Effector memory CD8-positive, alpha-beta T cell (primary cell): ENCODE measurements at regions not wholly inside any gene's neighbourhood (a gene's known extent, or its start where the extent isn't known, plus 50 kb on each side); places are given as distances from the start of the nearest gene placed in this dataset.
"Not testable (repeated sequence)": the region's sequence is repeated elsewhere in the genome, so short reads cannot be mapped to it uniquely, and the experiment has no call there.

ENCODE experiments used
- ATAC-seq: fragments of 150-1000 bp; cut with Tn5 transposase; replicated peaks from 2 replicates; pipeline ENCODE4 v1.10.0; 2021; ENCODE audit warnings: mild to moderate bottlenecking, moderate library complexity
- DNase-seq, 3 experiments: peaks; one replicate each; pipeline ENCODE4 v3.0.0; 2021
- H3K27ac Mint-ChIP-seq, 2 donors: one replicate each; pipeline ENCODE4 v1.8.0; 2022; ENCODE audit warnings: mild to moderate bottlenecking in 2 of 2, mixed read lengths in 2 of 2, moderate library complexity in 2 of 2
- H3K27me3 Mint-ChIP-seq, 2 donors: one replicate each; pipeline ENCODE4 v1.8.0; 2022; ENCODE audit warnings: mixed read lengths in 2 of 2
- H3K36me3 Mint-ChIP-seq: one replicate; pipeline ENCODE4 v1.8.0; 2022; ENCODE audit warnings: mild to moderate bottlenecking, moderate library complexity, mixed read lengths; ENCODE audit not compliant: insufficient read depth
- H3K4me1 Mint-ChIP-seq, 2 donors: one replicate each; pipeline ENCODE4 v1.8.0; 2022; ENCODE audit warnings: low read depth in 2 of 2, mixed read lengths in 2 of 2
- H3K4me3 Mint-ChIP-seq, 2 donors: one replicate each; pipeline ENCODE4 v1.8.0; 2022; ENCODE audit warnings: mild to moderate bottlenecking in 2 of 2, mixed read lengths in 2 of 2, moderate library complexity in 2 of 2
- H3K9me3 Mint-ChIP-seq, 2 donors: one replicate each; pipeline ENCODE4 v1.8.0; 2022; ENCODE audit warnings: mixed read lengths in 2 of 2

DNA sequence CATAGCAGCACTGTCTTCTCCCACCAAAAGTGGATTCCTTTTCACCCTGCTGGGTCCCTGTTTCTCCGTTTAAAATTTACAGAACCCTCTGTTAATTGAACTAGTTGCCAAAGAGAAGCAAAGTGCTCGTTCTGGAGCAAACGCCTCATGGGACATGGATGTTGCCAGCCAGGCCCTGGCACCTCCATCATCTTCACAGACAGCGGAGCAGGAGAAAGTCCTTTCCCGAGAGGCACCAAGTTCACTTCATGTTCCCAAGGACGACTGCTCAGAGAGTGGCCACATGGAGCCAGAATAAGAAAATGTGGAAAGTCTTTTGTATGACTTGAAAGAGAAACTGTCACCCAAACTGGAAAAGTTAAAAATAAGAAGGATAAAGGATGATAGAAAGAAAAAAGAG, 151.5 kb downstream of the SOX1 start:
- Mint-ChIP-seq H3K4me3 (no peak overlapping the region), H3K9me3 (no peaks in the 10 kb centered on the region), H3K27ac (no peak overlapping the region), H3K27me3 (peaks cover 0 to 6% of the 10 kb centered on the region in 2 donors), H3K36me3 (no peaks in the 10 kb centered on the region), H3K4me1 (no peaks in the 10 kb centered on the region)
- DNase-seq (no peak), ATAC-seq (no peak)

DNA sequence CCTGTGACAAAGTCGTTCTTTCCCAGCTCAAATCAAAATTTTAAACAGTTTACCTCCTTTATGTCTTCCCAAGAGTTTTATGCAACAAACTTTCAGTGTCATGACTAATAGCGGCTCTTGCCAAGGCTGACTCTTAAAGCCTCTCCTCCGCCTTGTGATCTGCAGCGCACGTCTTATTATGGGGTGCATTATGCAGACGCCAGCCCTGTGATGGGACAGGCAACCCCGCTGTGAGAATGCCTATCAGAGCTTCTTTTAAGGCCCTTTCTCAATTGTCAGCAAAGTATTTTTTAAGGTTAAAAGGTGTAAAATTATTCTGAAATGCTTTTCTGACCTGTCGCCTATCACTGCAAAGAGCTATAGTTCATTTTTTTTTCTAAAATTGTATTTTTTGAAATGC, 152.8 kb downstream of the SOX1 start:
- Mint-ChIP-seq H3K27me3 (peaks cover 0 to 6% of the 10 kb centered on the region in 2 donors), H3K4me1 (no peaks in the 10 kb centered on the region), H3K36me3 (no peaks in the 10 kb centered on the region), H3K4me3 (no peak overlapping the region), H3K9me3 (no peaks in the 10 kb centered on the region), H3K27ac (no peak overlapping the region)
- DNase-seq (no peak), ATAC-seq (no peak)

DNA sequence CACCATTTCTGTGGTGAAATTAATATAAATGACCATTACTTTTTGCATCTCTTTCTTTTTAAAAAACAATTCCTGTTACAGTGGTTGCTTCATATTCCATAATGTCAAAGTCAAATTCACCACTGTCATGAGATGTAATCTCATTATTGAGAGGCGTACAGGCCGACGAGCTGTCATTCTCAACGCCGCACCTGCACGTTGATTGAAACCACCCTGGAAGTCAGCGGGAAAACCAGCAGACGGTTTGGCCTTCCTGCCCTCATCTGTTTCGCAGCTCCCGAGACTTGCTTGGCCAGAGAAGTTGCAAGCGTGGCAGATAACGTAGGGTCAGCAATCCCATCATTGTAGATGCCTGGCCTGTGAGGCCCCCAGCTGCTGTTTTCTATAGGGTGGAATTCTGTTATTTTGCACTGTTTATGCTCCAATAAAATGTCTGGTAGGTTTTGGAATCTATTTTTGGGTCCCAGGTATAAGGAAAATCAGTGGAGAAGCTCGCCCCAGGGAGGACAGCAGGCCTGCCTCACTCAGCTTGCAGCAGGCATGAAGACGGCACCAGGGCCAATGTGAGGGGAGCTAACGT, 153.4 kb downstream of the SOX1 start:
- Mint-ChIP-seq H3K4me1 (no peaks in the 10 kb centered on the region), H3K27ac (no peak overlapping the region), H3K4me3 (no peak overlapping the region), H3K27me3 (peaks cover 0 to 13% of the 10 kb centered on the region in 2 donors), H3K9me3 (no peaks in the 10 kb centered on the region), H3K36me3 (no peaks in the 10 kb centered on the region)
- ATAC-seq, result no peak
- DNase-seq, result no peak

DNA sequence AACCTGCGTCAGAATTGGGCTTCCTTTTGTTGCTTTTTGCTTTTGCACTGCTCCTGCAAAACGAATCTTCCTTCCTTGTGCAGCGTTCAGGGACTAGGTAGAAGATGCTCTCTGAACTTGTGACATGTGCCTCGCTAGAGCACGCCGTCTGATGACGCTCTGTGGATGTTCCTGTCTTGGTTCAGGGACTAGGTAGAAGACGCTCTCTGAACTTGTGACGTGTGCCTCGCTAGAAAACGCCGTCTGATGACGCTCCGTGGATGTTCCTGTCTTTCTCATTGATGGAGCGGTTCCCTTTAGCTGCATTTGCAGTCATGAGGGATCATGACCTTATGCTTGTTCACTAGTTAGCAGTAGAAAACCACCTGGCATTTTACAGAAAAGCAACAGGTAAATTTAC, 154.0 kb downstream of the SOX1 start:
- no peak overlapping the region for H3K27ac Mint-ChIP-seq
- ATAC-seq (no peak), DNase-seq (no peak)
- peaks cover 0 to 18% of the 10 kb centered on the region in 2 donors for H3K27me3 Mint-ChIP-seq
- H3K36me3 Mint-ChIP-seq, result no peaks in the 10 kb centered on the region
- no peak overlapping the region for H3K4me3 Mint-ChIP-seq
- no peaks in the 10 kb centered on the region for H3K9me3 Mint-ChIP-seq
- H3K4me1 Mint-ChIP-seq, result no peaks in the 10 kb centered on the region

DNA sequence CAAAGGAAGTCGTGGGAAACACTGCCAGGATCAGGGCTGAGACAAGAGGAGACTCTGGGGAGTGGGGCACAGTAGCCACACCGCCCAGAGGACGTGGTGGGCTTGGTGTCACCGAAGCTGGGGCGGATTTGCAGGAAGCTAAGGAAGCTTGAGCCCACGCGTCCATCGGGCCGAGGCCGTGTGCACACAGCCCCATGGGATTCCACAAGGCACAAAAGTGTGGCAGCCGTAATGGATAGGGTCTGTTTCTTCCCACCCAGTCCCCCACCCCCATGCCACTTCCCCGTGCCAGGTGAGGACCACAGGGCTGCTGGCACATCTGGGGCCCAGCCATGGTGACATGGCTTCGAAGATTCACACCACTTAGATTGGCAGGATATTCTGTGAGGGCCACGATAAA, 153.2 kb upstream of the SPACA7 start:
- no peak for DNase-seq
- peaks cover 0 to 18% of the 10 kb centered on the region in 2 donors for H3K27me3 Mint-ChIP-seq
- H3K36me3 Mint-ChIP-seq, result no peaks in the 10 kb centered on the region
- H3K27ac Mint-ChIP-seq, result no peak overlapping the region
- no peak for ATAC-seq
- H3K4me3 Mint-ChIP-seq, result no peak overlapping the region
- H3K9me3 Mint-ChIP-seq, result no peaks in the 10 kb centered on the region
- H3K4me1 Mint-ChIP-seq, result no peaks in the 10 kb centered on the region

DNA sequence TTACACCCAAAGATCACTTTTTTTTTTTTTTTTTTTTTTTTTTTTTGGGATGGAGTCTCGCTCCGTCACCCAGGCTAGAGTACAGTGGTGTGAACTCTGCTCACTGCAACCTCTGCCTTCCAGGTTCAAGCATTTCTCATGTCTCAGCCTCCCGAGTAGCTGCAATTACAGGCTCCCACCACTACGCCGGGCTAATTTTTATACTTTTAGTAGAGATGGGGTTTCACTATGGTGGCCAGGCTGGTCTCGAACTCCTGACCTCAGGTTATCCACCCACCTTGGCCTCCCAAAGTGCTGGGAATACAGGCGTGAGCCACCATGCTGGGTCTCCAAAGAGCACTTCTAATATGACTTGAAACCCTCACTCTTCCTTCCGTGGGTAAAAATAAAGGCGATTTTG, 152.2 kb upstream of the SPACA7 start:
- DNase-seq, H3K36me3 Mint-ChIP-seq, H3K9me3 Mint-ChIP-seq, H3K27ac Mint-ChIP-seq, H3K4me3 Mint-ChIP-seq, H3K4me1 Mint-ChIP-seq, ATAC-seq: not testable (repeated sequence)
- peaks cover 0 to 18% of the 10 kb centered on the region in 2 donors for H3K27me3 Mint-ChIP-seq

DNA sequence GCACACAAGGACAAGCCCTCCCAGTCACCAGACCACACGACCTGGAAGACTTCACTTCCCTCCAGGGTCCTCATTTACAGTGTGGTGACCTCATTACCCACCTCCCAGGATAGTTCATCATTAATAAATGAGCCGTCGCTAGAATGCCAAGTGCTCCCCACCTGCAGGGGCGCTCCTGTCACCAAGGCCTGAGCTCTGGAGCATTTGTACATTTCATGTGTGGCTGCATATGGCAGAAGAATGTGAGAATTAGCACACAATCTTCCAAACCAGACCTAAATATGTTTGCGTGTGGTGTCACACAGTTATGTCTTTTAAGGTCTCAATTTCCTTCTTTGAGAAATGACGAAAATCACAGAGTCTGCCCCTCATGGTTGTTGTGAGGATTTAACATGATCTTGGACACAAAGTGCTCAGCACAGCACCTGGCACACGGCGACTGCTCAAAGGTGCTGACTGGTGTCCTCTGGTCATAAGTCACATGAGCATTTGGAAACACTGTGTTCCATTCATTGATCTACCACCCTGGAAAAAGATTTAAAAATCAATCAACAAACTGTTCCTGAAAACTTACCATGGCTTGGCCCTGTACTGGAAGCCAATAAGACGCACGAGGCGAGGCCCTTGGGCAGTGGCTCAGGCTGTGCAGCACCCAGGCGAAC, 150.6 kb upstream of the SPACA7 start:
- Mint-ChIP-seq H3K36me3 (no peaks in the 10 kb centered on the region), H3K27ac (no peak overlapping the region), H3K4me3 (no peak overlapping the region), H3K27me3 (peaks cover 0 to 18% of the 10 kb centered on the region in 2 donors), H3K9me3 (no peaks in the 10 kb centered on the region), H3K4me1 (no peaks in the 10 kb centered on the region)
- DNase-seq (no peak), ATAC-seq (no peak)

DNA sequence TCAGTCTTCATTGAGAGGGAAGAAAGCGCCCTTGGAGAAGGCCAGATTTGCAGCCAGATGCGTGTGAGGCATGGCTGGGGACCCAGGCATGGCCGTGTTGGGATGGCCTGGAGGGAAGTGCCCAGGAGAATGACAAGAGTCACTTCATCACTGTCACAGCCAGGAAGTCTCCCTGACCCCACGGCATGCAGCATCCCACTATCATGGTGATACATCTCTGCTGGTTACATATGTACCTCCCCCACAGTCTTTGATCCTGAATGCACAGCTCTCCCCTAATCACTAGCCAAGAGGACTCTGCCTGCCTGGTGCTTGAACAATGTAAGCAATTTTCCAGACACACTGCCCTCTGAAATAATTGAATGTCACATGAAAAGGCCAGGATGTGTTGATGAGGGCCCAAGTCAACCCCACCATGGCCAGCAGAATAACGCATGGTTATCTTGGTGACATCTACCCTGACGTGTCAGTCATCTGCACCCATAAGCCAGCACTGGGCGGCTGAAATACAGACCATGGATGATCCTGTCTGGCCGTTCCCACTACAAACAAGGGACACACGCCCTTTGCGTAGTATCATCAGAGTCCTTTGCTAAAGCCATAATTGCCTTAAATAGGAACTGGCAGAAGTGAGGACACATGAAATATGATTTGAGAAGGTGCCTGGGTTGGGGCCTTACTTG, 149.7 kb upstream of the SPACA7 start:
- Mint-ChIP-seq H3K27me3 (peaks cover 0 to 18% of the 10 kb centered on the region in 2 donors), H3K36me3 (no peaks in the 10 kb centered on the region), H3K27ac (no peak overlapping the region), H3K4me1 (no peaks in the 10 kb centered on the region), H3K9me3 (no peaks in the 10 kb centered on the region), H3K4me3 (no peak overlapping the region)
- no peak for DNase-seq
- no peak for ATAC-seq

DNA sequence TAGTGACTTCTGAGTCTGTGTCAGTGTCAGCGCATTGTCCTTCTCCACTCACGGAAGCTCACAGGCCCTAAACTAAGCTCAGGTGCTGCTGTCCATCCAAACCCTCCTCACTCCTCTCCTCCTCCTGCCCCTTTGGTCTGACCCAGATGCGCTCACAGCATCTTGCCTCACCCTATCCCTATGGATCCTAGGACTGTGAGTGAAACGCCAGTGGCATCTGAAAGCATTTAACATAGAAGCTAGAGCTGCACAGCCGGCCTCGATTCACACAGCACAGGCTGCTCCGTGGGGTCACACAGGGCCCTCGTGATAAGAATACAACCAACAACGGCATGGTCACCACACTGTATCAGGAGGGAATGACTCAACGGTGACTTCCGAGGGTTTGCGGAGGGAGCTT, 149.1 kb upstream of the SPACA7 start:
- Mint-ChIP-seq H3K36me3 (no peaks in the 10 kb centered on the region), H3K27me3 (peaks cover 0 to 18% of the 10 kb centered on the region in 2 donors), H3K4me1 (no peaks in the 10 kb centered on the region), H3K4me3 (no peak overlapping the region), H3K27ac (no peak overlapping the region), H3K9me3 (no peaks in the 10 kb centered on the region)
- no peak for DNase-seq
- no peak for ATAC-seq

DNA sequence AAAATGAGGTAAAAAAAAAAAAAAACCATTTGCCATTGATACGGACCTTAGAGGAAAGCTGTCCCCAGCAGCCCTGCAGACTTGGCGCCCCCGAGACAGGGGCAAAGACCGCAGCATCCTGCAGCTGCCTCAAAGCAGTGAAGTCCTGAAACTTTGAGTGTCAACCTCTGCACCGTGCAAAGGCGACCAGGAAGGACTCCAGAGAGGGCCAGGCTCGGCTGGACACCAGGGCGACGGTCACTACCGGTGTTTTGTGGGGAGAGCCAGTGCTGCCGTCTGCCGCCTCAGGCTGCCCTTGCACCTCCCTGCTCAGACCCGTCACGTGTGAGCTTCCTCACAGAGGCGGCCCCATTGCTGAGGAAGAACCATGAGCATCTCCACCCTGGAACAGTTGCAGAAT, 146.7 kb upstream of the SPACA7 start:
- Mint-ChIP-seq H3K27ac (no peak overlapping the region), H3K4me1 (no peaks in the 10 kb centered on the region), H3K9me3 (peaks cover 0 to 3% of the 10 kb centered on the region in 2 donors), H3K4me3 (no peak overlapping the region), H3K36me3 (no peaks in the 10 kb centered on the region), H3K27me3 (peaks cover 5 to 27% of the 10 kb centered on the region in 2 donors)
- no peak for DNase-seq
- no peak for ATAC-seq

DNA sequence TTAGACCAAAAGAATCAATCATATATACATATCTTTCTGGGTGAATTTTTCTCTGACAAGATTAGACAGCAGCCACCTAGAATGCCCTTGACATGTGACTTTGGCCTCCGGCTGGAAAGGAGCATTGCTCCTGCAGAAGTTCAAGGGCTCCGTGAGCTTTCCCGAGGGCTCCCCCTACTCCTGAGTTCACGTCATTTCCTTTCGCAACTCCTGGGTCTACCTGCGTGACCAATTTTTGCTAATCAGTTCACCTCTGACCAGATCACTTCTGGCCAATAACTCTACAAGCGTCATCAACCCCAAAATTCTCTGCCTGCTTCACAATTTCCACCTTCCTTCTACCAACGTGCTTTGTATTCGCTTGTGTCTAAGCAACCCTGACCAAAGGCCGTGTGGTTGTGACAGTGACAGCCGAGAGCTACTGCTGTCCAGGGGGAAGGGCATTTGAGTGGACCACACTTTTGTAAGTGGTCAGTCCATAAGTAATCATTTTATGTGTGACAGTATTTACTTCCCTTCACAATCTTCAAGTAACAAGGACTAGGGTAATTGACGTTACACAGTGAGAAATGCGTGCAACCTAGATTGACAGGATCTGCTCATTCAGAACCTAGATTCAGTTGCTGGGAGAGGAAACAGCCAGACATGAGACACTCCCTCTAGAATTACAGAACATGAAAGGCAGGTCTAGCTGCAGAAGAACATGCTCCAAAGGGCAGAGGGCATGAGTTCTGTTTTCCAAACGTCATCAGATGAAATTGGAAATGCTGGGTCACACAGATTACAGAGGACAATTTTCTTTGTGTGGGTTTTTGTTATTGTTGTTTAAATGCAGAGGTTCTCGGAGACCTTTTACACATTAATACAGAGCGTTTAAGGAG, 145.9 kb upstream of the SPACA7 start:
- H3K27ac Mint-ChIP-seq, result no peak overlapping the region
- H3K27me3 Mint-ChIP-seq, result peaks cover 11 to 27% of the 10 kb centered on the region in 2 donors
- no peak overlapping the region for H3K4me3 Mint-ChIP-seq
- H3K9me3 Mint-ChIP-seq, result peaks cover 0 to 6% of the 10 kb centered on the region in 2 donors
- no peaks in the 10 kb centered on the region for H3K4me1 Mint-ChIP-seq
- no peak for ATAC-seq
- no peaks in the 10 kb centered on the region for H3K36me3 Mint-ChIP-seq
- DNase-seq, result no peak

DNA sequence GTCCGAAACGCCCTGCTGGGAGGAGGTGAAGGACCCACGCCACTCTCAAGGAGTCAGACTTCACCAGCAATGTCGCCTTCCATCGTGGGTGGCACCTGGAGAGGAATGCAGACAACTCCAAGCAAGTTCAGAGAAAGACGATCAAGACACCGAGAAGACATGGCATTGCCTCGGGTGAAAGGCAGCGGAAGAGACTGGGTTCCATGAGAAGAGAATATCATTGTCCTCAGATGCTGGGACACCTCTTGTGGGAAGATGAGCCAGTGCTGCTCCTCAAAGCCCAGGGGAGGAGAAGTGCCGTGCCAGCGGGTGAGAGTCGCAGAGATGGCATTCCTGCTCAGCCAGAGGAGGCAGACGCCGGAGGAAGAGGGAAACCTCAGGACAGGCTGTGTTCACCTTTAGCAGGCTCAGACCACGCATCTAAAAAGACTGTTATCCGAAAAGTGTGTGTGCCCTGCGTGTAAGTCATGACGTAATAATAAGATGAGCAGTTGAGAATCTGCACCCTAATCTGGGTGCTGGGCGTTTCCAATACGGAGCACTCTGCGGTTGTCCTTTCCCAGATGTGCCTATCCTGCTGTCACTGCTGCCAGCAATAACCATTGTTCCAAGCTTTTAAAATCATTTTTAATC, 144.6 kb upstream of the SPACA7 start:
- no peak for ATAC-seq

DNA sequence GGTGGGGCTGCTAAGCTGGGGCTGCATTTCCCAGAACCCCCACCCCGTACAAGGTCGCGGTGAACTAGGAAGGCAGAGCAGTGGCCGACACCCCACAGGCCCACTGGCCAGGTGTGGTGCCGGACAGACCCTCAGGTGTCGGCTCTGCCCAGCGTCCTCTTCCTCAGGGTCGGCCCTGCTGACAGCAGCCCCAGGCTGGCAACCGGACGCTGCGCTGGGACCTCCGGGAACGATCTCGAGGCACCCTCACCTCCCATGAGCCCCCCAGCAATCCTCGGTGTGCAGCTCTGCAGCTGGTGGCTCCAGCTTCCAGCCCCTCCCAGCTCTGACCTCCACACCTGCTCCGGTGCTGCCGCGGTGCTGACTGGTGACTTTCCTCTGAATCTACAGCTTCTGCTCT, 142.9 kb upstream of the SPACA7 start:
- ATAC-seq (no peak), DNase-seq (no peak)
- H3K36me3 Mint-ChIP-seq, result no peaks in the 10 kb centered on the region
- peaks cover 0 to 6% of the 10 kb centered on the region in 2 donors for H3K9me3 Mint-ChIP-seq
- H3K27me3 Mint-ChIP-seq, result peaks cover 19 to 30% of the 10 kb centered on the region in 2 donors
- H3K27ac Mint-ChIP-seq, result no peak overlapping the region
- no peak overlapping the region for H3K4me3 Mint-ChIP-seq
- no peaks in the 10 kb centered on the region for H3K4me1 Mint-ChIP-seq

More for the DNA sequence above, 144.6 kb upstream of the SPACA7 start:
- DNase-seq, result no peak
- Mint-ChIP-seq H3K36me3 (no peaks in the 10 kb centered on the region), H3K4me1 (no peaks in the 10 kb centered on the region), H3K27ac (no peak overlapping the region), H3K27me3 (peaks cover 19 to 24% of the 10 kb centered on the region in 2 donors), H3K9me3 (peaks cover 0 to 6% of the 10 kb centered on the region in 2 donors), H3K4me3 (no peak overlapping the region)
